ENCODE measurements at regions not wholly inside any gene's neighbourhood (a gene's known extent, or its start where the extent isn't known, plus 50 kb on each side); places are given as distances from the start of the nearest gene placed in this dataset.

DNA sequence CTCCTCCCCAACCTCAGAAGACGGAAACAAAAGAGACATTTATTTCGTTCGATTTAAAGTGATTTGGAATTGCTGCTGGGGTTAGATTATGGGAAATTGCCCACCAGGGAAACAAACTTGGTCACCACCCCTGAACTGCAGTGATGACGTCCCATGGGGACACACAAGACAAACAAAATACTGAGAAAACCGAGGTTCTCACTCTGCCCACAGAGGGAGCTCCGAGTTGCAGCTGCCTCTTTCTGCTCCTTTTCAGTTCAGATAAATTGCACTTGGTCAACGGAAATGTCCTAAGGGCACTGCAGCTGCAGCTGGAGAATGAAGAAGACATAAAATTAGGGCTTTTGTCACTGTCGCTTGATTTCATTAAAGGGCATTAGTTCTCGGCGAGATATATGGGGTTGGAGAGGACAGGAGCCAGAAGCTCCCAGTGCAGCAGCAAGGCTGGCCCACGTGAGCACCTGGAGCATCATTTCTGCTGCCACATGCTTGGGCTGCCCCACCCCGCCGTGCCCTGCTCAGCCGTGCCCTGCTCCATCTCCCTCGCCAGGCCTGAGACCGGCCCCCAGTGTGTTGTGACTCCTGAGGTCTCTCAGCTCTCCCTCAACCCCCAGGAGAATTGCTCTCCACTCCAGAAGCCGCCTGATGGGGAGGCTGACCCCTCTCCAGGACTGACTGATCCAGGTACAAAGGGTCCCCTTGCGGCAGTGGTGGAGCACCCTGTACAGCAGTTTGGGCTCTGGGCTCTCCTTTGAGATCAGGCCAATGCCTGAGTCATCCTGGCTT is 231.7 kb upstream of the AJAP1 start:
- Histone ChIP-seq H3K79me2 (ENCODE audit: insufficient read depth, low read length) (no peaks in the 10 kb centered on the region), H3K4me3 (ENCODE audit: low read depth in 1 of 2, low read length in 2 of 2) (no peak overlapping the region), H3K9me3 (ENCODE audit: insufficient read depth, low read length, severe bottlenecking) (peaks cover 26% of the 10 kb centered on the region), H2AFZ (ENCODE audit: low read depth, low read length) (no peak overlapping the region), H3K4me1 (ENCODE audit: insufficient read depth, low read length) (no peaks in the 10 kb centered on the region), H3K27me3 (ENCODE audit: insufficient read depth, low read length, poor library complexity) (no peaks in the 10 kb centered on the region), H3K4me2 (ENCODE audit: insufficient read depth, low read length) (no peak overlapping the region), H3K27ac (ENCODE audit: low read length) (no peak overlapping the region), H3K36me3 (ENCODE audit: insufficient read depth, low read length) (no peaks in the 10 kb centered on the region), H4K20me1 (ENCODE audit: insufficient read depth, low read length) (no peaks in the 10 kb centered on the region), H3K9ac (ENCODE audit: low read depth, low read length) (no peak overlapping the region)
- no peak for ATAC-seq (ENCODE audit: insufficient read depth, low read depth)
- no peak for DNase-seq
- TF ChIP-seq, protein P1, sequence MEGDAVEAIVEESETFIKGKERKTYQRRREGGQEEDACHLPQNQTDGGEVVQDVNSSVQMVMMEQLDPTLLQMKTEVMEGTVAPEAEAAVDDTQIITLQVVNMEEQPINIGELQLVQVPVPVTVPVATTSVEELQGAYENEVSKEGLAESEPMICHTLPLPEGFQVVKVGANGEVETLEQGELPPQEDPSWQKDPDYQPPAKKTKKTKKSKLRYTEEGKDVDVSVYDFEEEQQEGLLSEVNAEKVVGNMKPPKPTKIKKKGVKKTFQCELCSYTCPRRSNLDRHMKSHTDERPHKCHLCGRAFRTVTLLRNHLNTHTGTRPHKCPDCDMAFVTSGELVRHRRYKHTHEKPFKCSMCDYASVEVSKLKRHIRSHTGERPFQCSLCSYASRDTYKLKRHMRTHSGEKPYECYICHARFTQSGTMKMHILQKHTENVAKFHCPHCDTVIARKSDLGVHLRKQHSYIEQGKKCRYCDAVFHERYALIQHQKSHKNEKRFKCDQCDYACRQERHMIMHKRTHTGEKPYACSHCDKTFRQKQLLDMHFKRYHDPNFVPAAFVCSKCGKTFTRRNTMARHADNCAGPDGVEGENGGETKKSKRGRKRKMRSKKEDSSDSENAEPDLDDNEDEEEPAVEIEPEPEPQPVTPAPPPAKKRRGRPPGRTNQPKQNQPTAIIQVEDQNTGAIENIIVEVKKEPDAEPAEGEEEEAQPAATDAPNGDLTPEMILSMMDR (IDR thresholded peaks at IDR 0.05; ENCODE audit: borderline replicate concordance, extremely low read depth, low read length, poor library complexity, severe bottlenecking) = no peak
- no peak for TF ChIP-seq EZH2 (IDR thresholded peaks at IDR 0.05; ENCODE audit: borderline replicate concordance, low read depth, low read length, severe bottlenecking)

DNA sequence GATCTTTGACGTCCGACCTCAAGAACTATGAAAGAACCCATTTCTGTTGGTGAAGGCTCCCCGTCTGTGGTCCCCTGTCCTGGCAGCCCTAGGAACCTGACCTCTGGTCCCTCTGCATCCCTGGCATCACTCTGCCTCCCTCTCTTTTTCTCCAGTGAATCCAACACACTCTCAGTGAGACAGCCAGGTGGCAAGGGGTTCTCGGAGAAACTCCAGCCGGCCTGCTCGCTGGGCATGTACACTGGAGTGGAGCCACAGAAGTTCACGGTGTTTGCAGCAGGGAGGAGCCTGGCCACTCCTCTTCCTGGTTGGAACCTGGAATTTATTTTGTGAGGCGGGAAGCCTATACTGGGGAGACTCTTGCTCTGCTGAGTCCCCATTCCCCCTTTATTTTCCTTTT is 230.2 kb upstream of the AJAP1 start:
- ATAC-seq (ENCODE audit: insufficient read depth, low read depth) (no peak), DNase-seq (no peak)
- Histone ChIP-seq H3K9me3 (ENCODE audit: insufficient read depth, low read length, severe bottlenecking) (peaks cover 24% of the 10 kb centered on the region), H3K27ac (ENCODE audit: low read length) (no peak overlapping the region), H3K4me3 (ENCODE audit: low read depth in 1 of 2, low read length in 2 of 2) (no peak overlapping the region), H3K79me2 (ENCODE audit: insufficient read depth, low read length) (no peaks in the 10 kb centered on the region), H3K36me3 (ENCODE audit: insufficient read depth, low read length) (no peaks in the 10 kb centered on the region), H2AFZ (ENCODE audit: low read depth, low read length) (no peak overlapping the region), H3K4me2 (ENCODE audit: insufficient read depth, low read length) (no peak overlapping the region), H3K27me3 (ENCODE audit: insufficient read depth, low read length, poor library complexity) (no peaks in the 10 kb centered on the region), H4K20me1 (ENCODE audit: insufficient read depth, low read length) (no peaks in the 10 kb centered on the region), H3K9ac (ENCODE audit: low read depth, low read length) (no peak overlapping the region), H3K4me1 (ENCODE audit: insufficient read depth, low read length) (no peaks in the 10 kb centered on the region)
- TF ChIP-seq EZH2 (IDR thresholded peaks at IDR 0.05; ENCODE audit: borderline replicate concordance, low read depth, low read length, severe bottlenecking) = no peak
- TF ChIP-seq, protein P1 (IDR thresholded peaks at IDR 0.05; ENCODE audit: borderline replicate concordance, extremely low read depth, low read length, poor library complexity, severe bottlenecking) = no peak

DNA sequence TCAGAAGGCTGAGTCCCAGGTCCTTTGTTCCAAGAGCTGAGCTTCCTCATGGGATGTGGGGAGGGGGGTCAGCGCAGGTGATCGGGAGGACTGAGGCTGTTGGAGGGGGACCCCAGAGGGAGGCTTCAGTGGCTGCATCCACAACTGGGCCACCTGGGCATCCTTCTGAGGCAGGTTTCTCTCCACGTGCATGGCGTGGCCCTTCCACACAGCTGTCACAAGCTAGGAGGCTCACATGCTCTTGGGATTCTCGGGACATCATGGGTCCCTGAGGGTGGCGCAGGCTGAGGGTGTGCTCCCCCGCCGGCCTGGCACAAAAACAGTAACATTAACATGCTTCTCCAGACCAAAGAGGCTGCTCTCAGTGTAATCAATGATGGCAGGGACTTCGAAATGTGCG is 229.6 kb upstream of the AJAP1 start:
- no peak overlapping the region for H3K4me3 ChIP-seq (ENCODE audit: low read depth in 1 of 2, low read length in 2 of 2)
- H3K27ac ChIP-seq (ENCODE audit: low read length) = no peak overlapping the region
- H3K79me2 ChIP-seq (ENCODE audit: insufficient read depth, low read length) = no peaks in the 10 kb centered on the region
- no peaks in the 10 kb centered on the region for H4K20me1 ChIP-seq (ENCODE audit: insufficient read depth, low read length)
- no peaks in the 10 kb centered on the region for H3K4me1 ChIP-seq (ENCODE audit: insufficient read depth, low read length)
- H3K27me3 ChIP-seq (ENCODE audit: insufficient read depth, low read length, poor library complexity) = no peaks in the 10 kb centered on the region
- ATAC-seq (ENCODE audit: insufficient read depth, low read depth) = no peak
- no peak for DNase-seq
- H2AFZ ChIP-seq (ENCODE audit: low read depth, low read length) = no peak overlapping the region
- no peak for TF ChIP-seq EZH2 (IDR thresholded peaks at IDR 0.05; ENCODE audit: borderline replicate concordance, low read depth, low read length, severe bottlenecking)
- TF ChIP-seq, protein P1 (IDR thresholded peaks at IDR 0.05; ENCODE audit: borderline replicate concordance, extremely low read depth, low read length, poor library complexity, severe bottlenecking) = no peak
- H3K9me3 ChIP-seq (ENCODE audit: insufficient read depth, low read length, severe bottlenecking) = peaks cover 20% of the 10 kb centered on the region
- H3K4me2 ChIP-seq (ENCODE audit: insufficient read depth, low read length) = no peak overlapping the region
- H3K36me3 ChIP-seq (ENCODE audit: insufficient read depth, low read length) = no peaks in the 10 kb centered on the region
- no peak overlapping the region for H3K9ac ChIP-seq (ENCODE audit: low read depth, low read length)

Data from DND-41 (cell line).